Superior temporal gyrus (tissue), 1 donor: ENCODE measurements at regions not wholly inside any gene's neighbourhood (a gene's known extent, or its start where the extent isn't known, plus 50 kb on each side); places are given as distances from the start of the nearest gene placed in this dataset.

Experiments used
- DNase-seq: peaks from one replicate; pipeline ENCODE4 v3.0.0-alpha.2; 2016; ENCODE audit errors: extremely low spot score

DNA sequence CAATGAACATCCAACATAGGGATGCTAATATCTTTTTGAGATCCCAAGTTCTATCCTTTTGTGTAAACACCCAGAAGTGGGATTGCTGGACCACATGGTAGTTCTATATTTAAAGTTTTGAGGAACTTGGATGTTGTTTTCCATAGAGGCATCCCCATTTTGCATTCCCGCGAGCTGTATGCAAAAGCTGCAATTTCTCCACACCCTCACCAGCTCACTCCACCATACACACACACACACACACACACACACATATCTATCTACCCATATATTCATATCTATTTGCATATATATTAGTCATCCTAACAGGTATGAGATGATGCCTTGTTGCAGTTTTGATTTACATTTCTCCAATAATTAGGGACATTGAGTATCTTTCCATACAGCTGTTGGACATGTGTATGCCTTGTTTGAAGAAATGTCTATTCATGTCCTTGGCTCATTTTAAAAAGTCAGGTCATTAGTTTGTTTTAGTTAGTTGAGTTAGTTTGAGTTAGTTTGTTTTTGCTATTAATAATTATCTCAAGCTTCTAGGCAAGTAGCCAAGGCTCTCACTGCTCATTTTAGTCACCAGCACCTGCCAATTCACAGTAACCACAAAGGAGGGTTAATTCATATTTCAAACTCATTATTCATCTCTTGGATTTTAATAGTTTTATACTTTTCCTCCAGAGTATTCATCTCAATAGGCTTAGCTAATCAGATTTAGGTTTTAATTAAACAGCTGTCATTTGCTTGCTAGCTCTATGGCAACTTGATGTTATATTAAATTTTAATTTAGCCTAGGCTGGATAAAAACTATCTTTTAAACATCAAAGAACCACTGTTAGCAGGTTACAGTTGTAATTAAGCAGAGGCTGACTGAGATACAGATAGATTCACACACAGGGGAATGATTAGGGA is 1435.9 kb upstream of the TMEM132C start:
- DNase-seq = no peak

GRCh38 chr12:126837697-126838096 is 1429.3 kb upstream of the TMEM132C start:
- no peak for DNase-seq

- no peak for DNase-seq
These were observed 1422.9 kb upstream of the TMEM132C start for GRCh38 chr12:126843915-126844669.

DNA sequence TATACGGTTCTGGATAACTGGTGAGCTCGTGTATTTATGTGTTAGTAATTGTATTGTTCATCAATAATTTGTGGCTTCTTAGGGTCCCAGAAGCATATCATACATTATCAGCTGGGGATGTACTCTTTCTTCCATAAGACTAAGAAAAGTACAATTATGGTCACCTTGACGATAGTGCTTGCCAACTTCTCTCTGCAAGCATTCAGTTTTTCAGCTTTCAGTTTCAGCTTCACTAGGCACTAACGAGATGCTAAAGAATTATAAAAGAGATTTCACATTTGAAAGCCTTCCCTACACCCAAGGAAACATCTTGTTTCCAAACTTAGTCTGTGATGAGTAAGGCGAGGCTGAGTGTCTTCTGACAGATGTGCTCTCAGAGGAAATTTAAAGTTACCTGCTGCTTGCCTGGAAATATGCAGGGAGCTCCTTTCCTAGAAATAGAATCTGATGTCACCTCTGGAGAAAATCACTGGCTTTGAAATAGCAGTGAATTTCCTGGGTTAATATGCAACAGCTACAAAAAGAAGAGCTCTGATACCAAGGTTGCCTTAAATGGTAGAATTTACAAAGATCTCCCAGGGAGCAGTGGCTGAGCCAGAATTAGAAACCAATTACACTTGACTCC is 1419.9 kb upstream of the TMEM132C start:
- peak; percentile 62 for DNase-seq

GRCh38 chr12:126855768-126856167 is 1411.2 kb upstream of the TMEM132C start:
- DNase-seq = no peak

DNA sequence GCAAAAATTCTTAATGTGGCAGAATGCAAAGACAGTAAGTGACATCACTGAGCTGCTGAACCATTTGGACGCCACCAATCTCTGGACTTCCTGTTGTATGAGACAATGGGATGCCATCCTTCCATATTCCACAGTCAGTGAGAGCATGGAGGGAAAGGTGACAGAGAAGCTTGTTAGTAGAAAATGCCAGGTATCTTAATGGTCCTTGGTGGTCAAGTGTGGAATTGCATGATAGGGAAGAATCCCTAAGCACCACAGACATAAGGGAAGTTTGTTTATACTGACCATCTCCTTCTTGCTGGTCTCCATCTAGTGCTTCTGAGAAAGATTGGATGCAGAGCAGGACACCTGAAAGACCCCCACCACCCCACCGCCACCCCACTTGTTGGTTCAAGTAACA is 1410.0 kb upstream of the TMEM132C start:
- no peak for DNase-seq

- DNase-seq = no peak
These were observed 1408.4 kb upstream of the TMEM132C start for GRCh38 chr12:126858560-126858959.

- DNase-seq = no peak
These were observed 1406.8 kb upstream of the TMEM132C start for GRCh38 chr12:126860210-126860609.

- DNase-seq = no peak
These were observed 1404.5 kb upstream of the TMEM132C start for GRCh38 chr12:126862500-126862899.

GRCh38 chr12:126869644-126870043 is 1397.3 kb upstream of the TMEM132C start:
- no peak for DNase-seq

DNA sequence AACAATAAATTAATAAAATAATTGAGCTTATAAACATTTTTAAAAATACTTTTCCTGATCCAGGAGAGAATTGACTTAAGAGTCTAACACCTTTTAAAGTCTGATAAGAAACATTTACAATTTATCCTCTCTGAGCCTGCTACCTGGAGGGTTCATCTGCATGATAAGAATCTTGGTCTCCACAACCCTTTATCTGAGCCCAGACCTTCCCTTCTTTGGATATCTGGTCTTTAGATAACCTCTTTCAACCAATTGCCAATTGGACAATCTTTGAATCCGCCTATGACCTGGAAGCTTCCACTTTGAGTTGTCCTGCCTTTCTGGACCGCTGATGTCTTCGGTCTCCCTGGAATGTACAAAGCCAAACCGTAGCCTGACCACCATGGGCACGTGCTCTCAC is 1393.3 kb upstream of the TMEM132C start:
- no peak for DNase-seq

GRCh38 chr12:126874427-126875026 is 1392.4 kb upstream of the TMEM132C start:
- DNase-seq = peak; percentile 80

- DNase-seq = no peak
These were observed 1387.1 kb upstream of the TMEM132C start for GRCh38 chr12:126879842-126880241.

GRCh38 chr12:126883697-126884096 is 1383.3 kb upstream of the TMEM132C start:
- DNase-seq = no peak

DNA sequence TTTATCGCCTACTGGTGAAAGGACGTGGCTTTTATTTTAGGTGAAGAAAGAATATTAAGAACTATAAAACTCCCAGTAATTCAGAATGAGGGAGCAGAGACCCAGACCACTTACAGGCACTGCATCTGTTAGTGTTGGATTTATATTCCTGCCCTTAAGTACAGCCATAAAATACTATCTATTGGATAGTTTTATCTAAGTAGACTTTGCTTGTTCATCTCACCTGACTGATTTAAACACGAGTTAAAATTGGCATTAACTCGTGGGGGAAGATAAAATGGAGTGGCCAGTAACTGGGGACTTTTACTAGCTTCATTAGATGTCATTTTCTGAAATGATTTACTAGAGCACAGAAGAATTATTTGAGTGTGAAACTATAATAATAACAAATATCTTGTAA is 1377.5 kb upstream of the TMEM132C start:
- DNase-seq = no peak

- no peak for DNase-seq
These were observed 1376.9 kb upstream of the TMEM132C start for GRCh38 chr12:126890097-126890496.

DNA sequence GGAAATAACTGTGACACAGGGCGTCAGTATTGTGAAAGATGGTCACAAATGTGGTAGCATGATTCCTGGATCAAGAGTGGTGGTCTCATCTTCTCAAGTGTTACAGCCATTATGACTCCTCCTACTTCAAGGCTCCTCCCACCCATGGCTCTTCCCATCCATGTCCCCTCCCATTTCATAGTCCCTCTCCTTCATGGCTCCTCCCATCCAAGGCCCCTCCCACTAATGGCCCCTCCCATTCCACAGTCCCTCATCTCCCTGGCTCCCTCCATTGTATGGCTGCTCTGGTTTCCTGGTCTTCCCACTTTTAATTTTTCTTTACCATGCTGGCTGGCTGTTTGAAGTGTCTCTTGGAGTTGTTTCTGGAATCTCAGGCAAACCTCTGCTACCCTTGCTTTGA is 1375.2 kb upstream of the TMEM132C start:
- DNase-seq = no peak

DNA sequence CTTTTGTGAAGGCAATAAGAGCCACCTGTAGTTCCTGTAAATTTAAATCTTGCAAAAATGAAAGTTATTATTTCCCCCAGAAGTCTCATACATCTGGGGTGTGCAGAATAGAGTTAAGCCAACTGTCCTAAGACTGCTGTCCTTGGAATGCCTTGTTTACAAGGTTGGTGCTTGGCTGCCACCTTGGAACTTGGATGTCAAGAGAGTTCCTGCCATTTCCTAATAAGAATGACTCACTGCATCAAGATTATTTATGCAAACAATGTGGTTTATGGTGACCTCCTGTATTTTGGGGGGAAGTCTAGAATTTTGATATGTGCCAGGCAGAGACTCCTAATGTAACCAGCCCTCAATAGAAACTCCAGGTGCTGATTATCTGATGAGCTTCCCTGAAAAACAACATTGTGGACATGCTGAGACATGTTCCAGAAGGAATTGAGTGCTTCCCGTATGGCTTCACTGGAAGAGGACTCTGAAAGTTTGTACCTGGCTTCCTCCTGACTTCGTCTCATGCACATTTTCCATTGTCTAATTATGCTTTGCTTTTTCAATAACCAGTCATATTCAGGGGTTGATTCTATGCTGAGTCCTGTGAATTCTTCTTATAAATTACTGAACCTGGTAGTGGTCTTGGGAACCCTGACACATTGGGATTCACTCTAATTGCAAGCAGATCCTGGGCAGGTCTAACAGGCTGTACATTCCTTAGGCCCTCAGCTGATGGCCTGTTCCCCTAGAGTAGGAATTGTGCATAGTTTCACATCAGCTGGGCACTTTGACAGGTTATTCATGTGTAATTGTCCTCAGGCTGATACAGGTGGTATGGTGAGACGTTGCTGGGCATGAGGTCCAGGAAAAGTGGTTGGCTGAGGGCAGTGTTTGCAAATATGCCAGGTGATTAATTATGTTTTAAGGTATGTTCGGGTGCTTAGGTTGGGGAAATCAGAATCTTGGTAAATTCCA is 1370.7 kb upstream of the TMEM132C start:
- DNase-seq = no peak

DNA sequence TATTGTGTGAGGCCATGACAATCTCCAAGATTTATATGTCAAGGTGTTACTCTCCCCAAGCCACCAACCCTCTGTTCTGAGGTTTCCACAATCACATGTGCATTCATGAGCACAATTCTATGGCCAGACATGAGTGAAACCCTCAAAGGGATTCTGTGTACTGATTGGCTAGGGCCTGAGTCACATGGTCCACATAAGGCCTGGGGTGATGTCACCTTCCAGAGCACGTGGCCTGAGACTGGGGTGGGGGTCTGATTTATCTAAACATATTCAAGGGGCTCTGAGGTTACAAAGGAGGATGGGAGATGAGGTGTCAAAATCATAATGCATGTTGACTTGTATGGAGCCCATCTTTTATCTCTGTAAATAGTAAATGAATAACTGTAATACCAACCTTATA is 1369.9 kb upstream of the TMEM132C start:
- no peak for DNase-seq

DNA sequence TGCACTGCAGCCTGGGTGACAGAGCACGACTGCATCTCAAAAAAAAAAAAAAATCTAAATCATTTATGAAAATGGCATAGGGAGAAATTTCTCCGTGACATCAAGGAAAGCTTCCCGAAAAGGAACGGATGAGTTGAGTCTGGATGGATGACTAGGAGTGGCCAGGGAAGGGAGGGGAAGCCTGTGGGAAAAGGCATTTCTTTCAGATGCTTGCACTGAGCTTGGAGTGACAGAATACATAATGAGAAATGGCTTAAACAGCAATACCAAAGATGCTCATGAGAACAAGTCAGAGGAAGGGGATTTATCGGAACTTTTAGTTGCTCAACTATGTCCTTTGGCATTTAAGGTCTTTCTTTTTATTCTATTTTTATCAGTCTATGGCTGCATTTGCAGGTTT is 1369.2 kb upstream of the TMEM132C start:
- DNase-seq = no peak

DNA sequence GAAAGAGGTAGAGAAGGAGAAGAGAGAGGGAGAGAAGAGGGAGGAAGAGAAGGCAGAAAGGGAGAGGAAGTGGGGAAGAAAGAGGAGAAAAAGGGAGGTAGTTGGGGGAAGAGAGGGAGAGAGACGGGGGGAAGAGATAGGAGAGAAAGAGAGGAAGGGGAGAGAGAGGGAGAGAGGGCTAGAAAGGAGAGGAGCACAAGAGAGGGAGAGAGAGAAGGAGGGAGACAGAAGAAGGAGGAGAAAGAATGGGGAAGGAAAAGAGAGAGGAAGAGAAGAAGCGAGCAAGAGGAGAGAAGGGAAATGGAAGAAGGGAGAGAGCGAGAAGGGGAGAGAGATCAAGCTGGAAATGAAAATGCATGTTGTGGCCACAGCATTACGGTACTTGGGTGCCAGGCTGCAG is 1368.4 kb upstream of the TMEM132C start:
- no peak for DNase-seq
